ENCODE measurements at regions not wholly inside any gene's neighbourhood (a gene's known extent, or its start where the extent isn't known, plus 50 kb on each side); places are given as distances from the start of the nearest gene placed in this dataset.

- H3K9ac ChIP-seq (replicated peaks in 1 of 4; ENCODE audit: extremely low read depth in 1 of 4, low read depth in 3 of 4, low read length in 3 of 4): no peak overlapping the region
- TF ChIP-seq E2F6 (IDR thresholded peaks at IDR 0.05): no peak
- no peak for TF ChIP-seq SAP30 (IDR thresholded peaks at IDR 0.05; ENCODE audit: insufficient read depth, insufficient replicate concordance, low read length)
- TF ChIP-seq SP2 (IDR thresholded peaks at IDR 0.05; ENCODE audit: low read length): no peak
- TF ChIP-seq TAF1 (IDR thresholded peaks at IDR 0.05; ENCODE audit: low read depth, low read length): no peak
- no peak for TF ChIP-seq NRF1 (IDR thresholded peaks at IDR 0.05; ENCODE audit: low read depth, low read length)
- no peak for TF ChIP-seq SRF (IDR thresholded peaks at IDR 0.05; ENCODE audit: low read depth, low read length)
- TF ChIP-seq SP1 (IDR thresholded peaks at IDR 0.05; ENCODE audit: low read depth, low read length): no peak
- TF ChIP-seq, protein P1, sequence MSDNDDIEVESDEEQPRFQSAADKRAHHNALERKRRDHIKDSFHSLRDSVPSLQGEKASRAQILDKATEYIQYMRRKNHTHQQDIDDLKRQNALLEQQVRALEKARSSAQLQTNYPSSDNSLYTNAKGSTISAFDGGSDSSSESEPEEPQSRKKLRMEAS (IDR thresholded peaks at IDR 0.05): no peak
- TF ChIP-seq EZH2 (IDR thresholded peaks at IDR 0.05; ENCODE audit: low read depth, low read length, severe bottlenecking): no peak
- TF ChIP-seq SIRT6 (IDR thresholded peaks at IDR 0.05; ENCODE audit: low read length): no peak
- no peak for TF ChIP-seq HDAC6 (IDR thresholded peaks at IDR 0.05; ENCODE audit: low read depth, low read length)
- TF ChIP-seq TAF7 (optimal IDR thresholded peaks at IDR 0.05; ENCODE audit: borderline replicate concordance, low read depth, low read length): no peak
- TF ChIP-seq YY1 (IDR thresholded peaks at IDR 0.05; ENCODE audit: low read depth, low read length): no peak
- H2AFZ ChIP-seq (ENCODE audit: low read length): no peak overlapping the region
- no peak overlapping the region for H3K23ac ChIP-seq (ENCODE audit: insufficient read length)
- 86% methylated on average over 2 of the region's 2 CpGs; no CpG with 5 or more reads in 1 of the 2 experiments for WGBS, 2 experiments (ENCODE audit: extremely low coverage in 1 of 2, insufficient coverage in 1 of 2, insufficient read length in 1 of 2, insufficient replicate concordance in 2 of 2, low coverage in 1 of 2, low lambda C conversion rate in 2 of 2, missing lambda C conversion rate in 1 of 2)
- no peak overlapping the region for H3K4me2 ChIP-seq (ENCODE audit: insufficient read depth in 1 of 2, low read depth in 2 of 2, low read length in 2 of 2)
- FAIRE-seq (no peak), DNase-seq (ENCODE audit: low read depth in 1 of 2, low spot score in 2 of 2) (no peak)
- H2BK120ac ChIP-seq (replicated peaks; ENCODE audit: low read depth, low read length): no peak overlapping the region
- H3K79me2 ChIP-seq (ENCODE audit: control insufficient read depth in 1 of 2, insufficient read depth in 2 of 2, low read length in 2 of 2): no peaks in the 10 kb centered on the region
- no peak overlapping the region for H2BK20ac ChIP-seq (ENCODE audit: low read length)
- no peaks in the 10 kb centered on the region for H3K9me3 ChIP-seq (ENCODE audit: insufficient read depth in 2 of 2, low read depth in 1 of 2, low read length in 1 of 2)
- ChIA-PET POLR2A (ENCODE audit: partially characterized antibody) (interaction anchor here (0.7 kb wide), 2 partner anchors 11 to 105 kb away, joined by 3 to 6 read pairs; no protein-coding TSS in a partner anchor), CTCF (ENCODE audit: partially characterized antibody) (no interaction called here)
- H4K91ac ChIP-seq (replicated peaks; ENCODE audit: insufficient read length, low read length): no peak overlapping the region
- no peak overlapping the region for H3K56ac ChIP-seq (replicated peaks; ENCODE audit: insufficient read length, low read depth, low read length)
- H3K18ac ChIP-seq (ENCODE audit: extremely low read depth, low read length): no peak overlapping the region
- no peaks in the 10 kb centered on the region for H3K79me1 ChIP-seq (ENCODE audit: low read depth, low read length)
- H2BK12ac ChIP-seq (ENCODE audit: low read depth, low read length): no peak overlapping the region
- no peak overlapping the region for H3K14ac ChIP-seq (ENCODE audit: insufficient read length)
- no peak overlapping the region for H2BK15ac ChIP-seq (ENCODE audit: low read length)
- H3K4me1 ChIP-seq (replicated peaks in 1 of 4; ENCODE audit: control insufficient read depth in 3 of 4, insufficient read depth in 4 of 4, low read length in 3 of 4): no peaks in the 10 kb centered on the region; a peak in 1 of 7 replicates
- H3K4ac ChIP-seq (replicated peaks; ENCODE audit: insufficient read length, low read depth, low read length): no peak overlapping the region
- no peaks in the 10 kb centered on the region for H3K27me3 ChIP-seq (replicated peaks in 1 of 4; ENCODE audit: control insufficient read depth in 3 of 4, extremely low read depth in 1 of 4, insufficient read depth in 3 of 4, low read length in 3 of 4)
- no peaks in the 10 kb centered on the region for H3K36me3 ChIP-seq (ENCODE audit: control insufficient read depth in 2 of 4, insufficient read depth in 4 of 4, low read length in 3 of 4)
- no peak overlapping the region for H2BK5ac ChIP-seq (ENCODE audit: low read depth, low read length)
- H3K23me2 ChIP-seq (ENCODE audit: low read depth, low read length): no peaks in the 10 kb centered on the region
- no peak overlapping the region for H4K8ac ChIP-seq (ENCODE audit: extremely low read depth, insufficient read depth, low read length)
- H2AK5ac ChIP-seq (ENCODE audit: low read depth, low read length): no peak overlapping the region
- H3K27ac ChIP-seq (ENCODE audit: low read depth, low read length): no peak overlapping the region
- H4K20me1 ChIP-seq (replicated peaks in 1 of 2; ENCODE audit: control insufficient read depth in 1 of 2, insufficient read depth in 2 of 2, low read length in 2 of 2): no peaks in the 10 kb centered on the region
- H4K5ac ChIP-seq (ENCODE audit: insufficient read length, low read depth, low read length): no peak overlapping the region
- H3K4me3 ChIP-seq (ENCODE audit: extremely low read depth in 1 of 4, insufficient read depth in 2 of 4, low read depth in 3 of 4, low read length in 4 of 4): no peak overlapping the region
Observed at GRCh38 chr18:54509793-54510192, 81.3 kb upstream of the DYNAP start.
